ENCODE measurements at regions not wholly inside any gene's neighbourhood (a gene's known extent, or its start where the extent isn't known, plus 50 kb on each side); places are given as distances from the start of the nearest gene placed in this dataset.
"Not testable (repeated sequence)": the region's sequence is repeated elsewhere in the genome, so short reads cannot be mapped to it uniquely, and the experiment has no call there.

GRCh38 chr20:7171911-7172310 is 404.4 kb downstream of the BMP2 start:
- no peaks in the 10 kb centered on the region for H3K27me3 ChIP-seq
- DNase-seq: no peak
- H3K36me3 ChIP-seq: no peaks in the 10 kb centered on the region
- TF ChIP-seq POLR2AphosphoS5 (IDR thresholded peaks at IDR 0.05) (no peak), POLR2A (IDR thresholded peaks at IDR 0.05) (no peak), EP300 (IDR thresholded peaks at IDR 0.05) (no peak)
- TF ChIP-seq, protein P1, sequence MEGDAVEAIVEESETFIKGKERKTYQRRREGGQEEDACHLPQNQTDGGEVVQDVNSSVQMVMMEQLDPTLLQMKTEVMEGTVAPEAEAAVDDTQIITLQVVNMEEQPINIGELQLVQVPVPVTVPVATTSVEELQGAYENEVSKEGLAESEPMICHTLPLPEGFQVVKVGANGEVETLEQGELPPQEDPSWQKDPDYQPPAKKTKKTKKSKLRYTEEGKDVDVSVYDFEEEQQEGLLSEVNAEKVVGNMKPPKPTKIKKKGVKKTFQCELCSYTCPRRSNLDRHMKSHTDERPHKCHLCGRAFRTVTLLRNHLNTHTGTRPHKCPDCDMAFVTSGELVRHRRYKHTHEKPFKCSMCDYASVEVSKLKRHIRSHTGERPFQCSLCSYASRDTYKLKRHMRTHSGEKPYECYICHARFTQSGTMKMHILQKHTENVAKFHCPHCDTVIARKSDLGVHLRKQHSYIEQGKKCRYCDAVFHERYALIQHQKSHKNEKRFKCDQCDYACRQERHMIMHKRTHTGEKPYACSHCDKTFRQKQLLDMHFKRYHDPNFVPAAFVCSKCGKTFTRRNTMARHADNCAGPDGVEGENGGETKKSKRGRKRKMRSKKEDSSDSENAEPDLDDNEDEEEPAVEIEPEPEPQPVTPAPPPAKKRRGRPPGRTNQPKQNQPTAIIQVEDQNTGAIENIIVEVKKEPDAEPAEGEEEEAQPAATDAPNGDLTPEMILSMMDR (IDR thresholded peaks at IDR 0.05): no peak
- H3K27ac ChIP-seq: no peak overlapping the region
- intact Hi-C loops (cut with DNase I): no loop called here
- H3K4me3 ChIP-seq: no peak overlapping the region
- 18 to 26% methylated on average over 1 of the region's 1 CpG for WGBS, 2 donors
- H3K9me3 ChIP-seq: no peaks in the 10 kb centered on the region
- H3K4me1 ChIP-seq: no peaks in the 10 kb centered on the region

- no peaks in the 10 kb centered on the region for H3K27me3 ChIP-seq
- TF ChIP-seq POLR2A (IDR thresholded peaks at IDR 0.05): no peak
- TF ChIP-seq EP300 (IDR thresholded peaks at IDR 0.05): no peak
- TF ChIP-seq, protein P1 (IDR thresholded peaks at IDR 0.05): no peak
- TF ChIP-seq POLR2AphosphoS5 (IDR thresholded peaks at IDR 0.05): no peak
- intact Hi-C loops (cut with DNase I): no loop called here
- no peak overlapping the region for H3K27ac ChIP-seq
- 76 to 86% methylated on average over 2 of the region's 2 CpGs for WGBS, 2 donors
- no peaks in the 10 kb centered on the region for H3K9me3 ChIP-seq
- H3K4me3 ChIP-seq: no peak overlapping the region
- H3K4me1 ChIP-seq: no peaks in the 10 kb centered on the region
- no peak for DNase-seq
- no peaks in the 10 kb centered on the region for H3K36me3 ChIP-seq
These were observed 407.1 kb downstream of the BMP2 start for GRCh38 chr20:7174554-7174953.

GRCh38 chr20:7175827-7176226 is 408.3 kb downstream of the BMP2 start:
- not testable (repeated sequence) for DNase-seq, H3K9me3 ChIP-seq
- WGBS, 2 donors: 74 to 88% methylated on average over 1 of the region's 1 CpG

GRCh38 chr20:7178004-7178403 is 410.5 kb downstream of the BMP2 start:
- no peak overlapping the region for H3K27ac ChIP-seq
- no peak for DNase-seq
- H3K4me3 ChIP-seq: no peak overlapping the region
- WGBS, 2 donors: 91 to 94% methylated on average over 2 of the region's 2 CpGs
- H3K27me3 ChIP-seq: no peaks in the 10 kb centered on the region
- intact Hi-C loops (cut with DNase I): no loop called here
- H3K4me1 ChIP-seq: no peaks in the 10 kb centered on the region
- no peak for TF ChIP-seq EP300 (IDR thresholded peaks at IDR 0.05)
- no peak for TF ChIP-seq POLR2AphosphoS5 (IDR thresholded peaks at IDR 0.05)
- TF ChIP-seq, protein P1 (IDR thresholded peaks at IDR 0.05): no peak
- no peak for TF ChIP-seq POLR2A (IDR thresholded peaks at IDR 0.05)
- H3K36me3 ChIP-seq: no peaks in the 10 kb centered on the region
- no peaks in the 10 kb centered on the region for H3K9me3 ChIP-seq

More at GRCh38 chr20:7175827-7176226, 408.3 kb downstream of the BMP2 start:
- H3K4me3 ChIP-seq; H3K36me3 ChIP-seq; H3K27ac ChIP-seq; H3K4me1 ChIP-seq; intact Hi-C loops (cut with DNase I); H3K27me3 ChIP-seq: not testable (repeated sequence)

GRCh38 chr20:7180256-7181045 is 413.0 kb downstream of the BMP2 start:
- H3K36me3 ChIP-seq: no peaks in the 10 kb centered on the region
- H3K9me3 ChIP-seq: no peaks in the 10 kb centered on the region
- no peaks in the 10 kb centered on the region for H3K27me3 ChIP-seq
- no peak overlapping the region for H3K4me3 ChIP-seq
- DNase-seq: no peak
- H3K4me1 ChIP-seq: no peaks in the 10 kb centered on the region
- WGBS, 2 donors: 74 to 81% methylated on average over 4 of the region's 4 CpGs
- H3K27ac ChIP-seq: no peak overlapping the region
- TF ChIP-seq POLR2AphosphoS5 (IDR thresholded peaks at IDR 0.05) (no peak), POLR2A (IDR thresholded peaks at IDR 0.05) (no peak), EP300 (IDR thresholded peaks at IDR 0.05) (no peak)
- TF ChIP-seq, protein P1 (IDR thresholded peaks at IDR 0.05): no peak
- intact Hi-C loops (cut with DNase I): no loop called here

Measured in sigmoid colon (tissue), 6 donors.